ENCODE measurements at regions not wholly inside any gene's neighbourhood (a gene's known extent, or its start where the extent isn't known, plus 50 kb on each side); places are given as distances from the start of the nearest gene placed in this dataset.
"Not testable (repeated sequence)": the region's sequence is repeated elsewhere in the genome, so short reads cannot be mapped to it uniquely, and the experiment has no call there.

GRCh38 chr13:33537026-33537425 lies 251.5 kb upstream of the STARD13 start:
- no peak for DNase-seq (ENCODE audit: extremely low read depth in 1 of 11, low read depth in 9 of 11, low spot score in 4 of 11)

- DNase-seq (ENCODE audit: extremely low read depth in 1 of 11, low read depth in 9 of 11, low spot score in 4 of 11): no peak
These were observed 252.1 kb upstream of the STARD13 start for GRCh38 chr13:33537676-33538075.

GRCh38 chr13:33541456-33541855 lies 255.9 kb upstream of the STARD13 start:
- no peak for DNase-seq (ENCODE audit: extremely low read depth in 1 of 11, low read depth in 9 of 11, low spot score in 4 of 11)

- DNase-seq (ENCODE audit: extremely low read depth in 1 of 11, low read depth in 9 of 11, low spot score in 4 of 11): no peak
These were observed 256.4 kb upstream of the STARD13 start for GRCh38 chr13:33541962-33542308.

- DNase-seq (ENCODE audit: extremely low read depth in 1 of 11, low read depth in 9 of 11, low spot score in 4 of 11): peak; percentile 95 to 99 (median 98)
These were observed 256.9 kb upstream of the STARD13 start for GRCh38 chr13:33542309-33543088.

- DNase-seq (ENCODE audit: extremely low read depth in 1 of 11, low read depth in 9 of 11, low spot score in 4 of 11): no peak
These were observed 257.5 kb upstream of the STARD13 start for GRCh38 chr13:33543089-33543459.

GRCh38 chr13:33543631-33544265 lies 258.2 kb upstream of the STARD13 start:
- DNase-seq (ENCODE audit: extremely low read depth in 1 of 11, low read depth in 9 of 11, low spot score in 4 of 11): no peak

- DNase-seq (ENCODE audit: extremely low read depth in 1 of 11, low read depth in 9 of 11, low spot score in 4 of 11): no peak
These were observed 258.8 kb upstream of the STARD13 start for GRCh38 chr13:33544308-33544707.

- DNase-seq (ENCODE audit: extremely low read depth in 1 of 11, low read depth in 9 of 11, low spot score in 4 of 11): no peak
These were observed 259.9 kb upstream of the STARD13 start for GRCh38 chr13:33545492-33545891.

GRCh38 chr13:33547035-33547434 lies 261.5 kb upstream of the STARD13 start:
- DNase-seq (ENCODE audit: extremely low read depth in 1 of 11, low read depth in 9 of 11, low spot score in 4 of 11): no peak

GRCh38 chr13:33548069-33548468 lies 262.5 kb upstream of the STARD13 start:
- DNase-seq (ENCODE audit: extremely low read depth in 1 of 11, low read depth in 9 of 11, low spot score in 4 of 11): no peak

GRCh38 chr13:33550276-33550675 lies 264.7 kb upstream of the STARD13 start:
- DNase-seq (ENCODE audit: extremely low read depth in 1 of 11, low read depth in 9 of 11, low spot score in 4 of 11): no peak

GRCh38 chr13:33550885-33551284 lies 265.3 kb upstream of the STARD13 start:
- DNase-seq (ENCODE audit: extremely low read depth in 1 of 11, low read depth in 9 of 11, low spot score in 4 of 11): no peak

- no peak for DNase-seq (ENCODE audit: extremely low read depth in 1 of 11, low read depth in 9 of 11, low spot score in 4 of 11)
These were observed 262.8 kb upstream of the RFC3 start for GRCh38 chr13:33554919-33555791.

GRCh38 chr13:33556828-33557227 lies 261.1 kb upstream of the RFC3 start:
- DNase-seq (ENCODE audit: extremely low read depth in 1 of 11, low read depth in 9 of 11, low spot score in 4 of 11): no peak

- no peak for DNase-seq (ENCODE audit: extremely low read depth in 1 of 11, low read depth in 9 of 11, low spot score in 4 of 11)
These were observed 257.2 kb upstream of the RFC3 start for GRCh38 chr13:33560726-33561125.

- DNase-seq (ENCODE audit: extremely low read depth in 1 of 11, low read depth in 9 of 11, low spot score in 4 of 11): no peak
These were observed 256.3 kb upstream of the RFC3 start for GRCh38 chr13:33561627-33562026.

- DNase-seq (ENCODE audit: extremely low read depth in 1 of 11, low read depth in 9 of 11, low spot score in 4 of 11): no peak
These were observed 246.3 kb upstream of the RFC3 start for GRCh38 chr13:33571618-33572017.

GRCh38 chr13:33572322-33572721 lies 245.6 kb upstream of the RFC3 start:
- DNase-seq (ENCODE audit: extremely low read depth in 1 of 11, low read depth in 9 of 11, low spot score in 4 of 11): not testable (repeated sequence)

GRCh38 chr13:33575378-33575777 lies 242.6 kb upstream of the RFC3 start:
- no peak for DNase-seq (ENCODE audit: extremely low read depth in 1 of 11, low read depth in 9 of 11, low spot score in 4 of 11)

Data from renal cortex interstitium (tissue), 11 donors.